22Rv1 (cell line): ENCODE measurements at regions not wholly inside any gene's neighbourhood (a gene's known extent, or its start where the extent isn't known, plus 50 kb on each side); places are given as distances from the start of the nearest gene placed in this dataset.

Source experiments
- CTCF ChIP-seq: fragments of 450-650 bp; IDR thresholded peaks from 2 replicates; pipeline ENCODE4 v1.5.1; 2017; ENCODE audit warnings: mild to moderate bottlenecking
- ZFX ChIP-seq: fragments of 450-650 bp; IDR thresholded peaks from 2 replicates; pipeline ENCODE4 v1.6.1; 2017; ENCODE audit warnings: antibody characterized with exemption, borderline replicate concordance

DNA sequence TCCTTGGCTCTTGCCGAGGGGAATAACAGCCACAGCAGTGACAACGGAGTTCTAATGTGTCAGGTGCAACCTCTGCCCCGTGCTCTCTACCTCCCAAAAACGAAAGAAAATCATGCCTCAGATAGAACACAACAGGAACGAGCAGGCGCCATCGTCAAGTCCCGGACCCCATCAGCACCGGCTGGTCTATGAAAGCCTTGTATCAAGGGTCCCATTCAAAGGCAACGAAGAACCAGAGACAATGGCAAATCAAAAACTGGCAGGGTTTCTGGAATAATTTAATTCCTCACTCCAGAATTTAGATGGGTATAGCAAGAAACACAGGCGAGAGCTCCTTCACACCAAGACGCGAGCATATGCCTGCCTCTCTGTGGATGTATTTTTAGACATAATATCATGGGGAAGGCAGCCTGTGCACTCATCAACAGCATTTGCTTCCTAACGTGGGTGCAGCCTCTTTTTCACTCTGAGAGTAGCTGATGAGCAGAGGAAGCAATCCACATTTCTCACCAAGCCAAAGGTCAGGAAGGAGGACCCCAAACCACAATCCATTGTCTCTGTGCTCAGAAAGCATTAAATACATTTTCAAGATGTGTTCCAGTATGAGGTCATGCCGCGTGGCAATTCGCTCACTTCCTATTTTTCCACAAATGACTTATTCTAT, 193.4 kb upstream of the BLID start:
- TF ChIP-seq CTCF, result no peak
- no peak for TF ChIP-seq ZFX
